GM19238 (cell line): ENCODE measurements at regions not wholly inside any gene's neighbourhood (a gene's known extent, or its start where the extent isn't known, plus 50 kb on each side); places are given as distances from the start of the nearest gene placed in this dataset.

Experiments used
- DNase-seq: peaks from one replicate; pipeline ENCODE4 v3.0.0; 2011; ENCODE audit warnings: low spot score; ENCODE audit not compliant: insufficient read length

GRCh38 chr3:71907996-71908395 is 123.0 kb upstream of the PROK2 start:
- no peak for DNase-seq

- no peak for DNase-seq
These were observed 122.0 kb upstream of the PROK2 start for GRCh38 chr3:71906976-71907375.

GRCh38 chr3:71905426-71905825 is 120.5 kb upstream of the PROK2 start:
- DNase-seq, result peak; percentile 19

- no peak for DNase-seq
These were observed 119.0 kb upstream of the PROK2 start for GRCh38 chr3:71903936-71904335.

GRCh38 chr3:71903112-71903495 is 118.2 kb upstream of the PROK2 start:
- DNase-seq, result no peak

GRCh38 chr3:71902258-71903111 is 117.5 kb upstream of the PROK2 start:
- DNase-seq, result no peak

GRCh38 chr3:71901645-71902044 is 116.7 kb upstream of the PROK2 start:
- no peak for DNase-seq

- DNase-seq, result no peak
These were observed 115.1 kb upstream of the PROK2 start for GRCh38 chr3:71900057-71900456.

GRCh38 chr3:71896751-71897150 is 111.8 kb upstream of the PROK2 start:
- no peak for DNase-seq

- no peak for DNase-seq
These were observed 108.9 kb upstream of the PROK2 start for GRCh38 chr3:71893702-71894479.

- DNase-seq, result no peak
These were observed 108.2 kb upstream of the PROK2 start for GRCh38 chr3:71893122-71893521.

GRCh38 chr3:71891483-71891882 is 106.5 kb upstream of the PROK2 start:
- DNase-seq, result no peak

GRCh38 chr3:71890356-71890931 is 105.5 kb upstream of the PROK2 start:
- no peak for DNase-seq

GRCh38 chr3:71887256-71887655 is 102.3 kb upstream of the PROK2 start:
- DNase-seq, result no peak

- DNase-seq, result no peak
These were observed 100.1 kb upstream of the PROK2 start for GRCh38 chr3:71885006-71885405.

- no peak for DNase-seq
These were observed 96.8 kb upstream of the PROK2 start for GRCh38 chr3:71881732-71882131.

GRCh38 chr3:71881041-71881440 is 96.1 kb upstream of the PROK2 start:
- DNase-seq, result no peak

GRCh38 chr3:71879089-71879488 is 94.1 kb upstream of the PROK2 start:
- DNase-seq, result no peak

GRCh38 chr3:71876135-71877105 is 91.5 kb upstream of the PROK2 start:
- no peak for DNase-seq

- peak; percentile 55 for DNase-seq
These were observed 90.6 kb upstream of the PROK2 start for GRCh38 chr3:71875461-71875947.

GRCh38 chr3:71874618-71875017 is 89.7 kb upstream of the PROK2 start:
- DNase-seq, result no peak
